ENCODE measurements at regions not wholly inside any gene's neighbourhood (a gene's known extent, or its start where the extent isn't known, plus 50 kb on each side); places are given as distances from the start of the nearest gene placed in this dataset.

- no peak for TF ChIP-seq CTCF (IDR thresholded peaks at IDR 0.05; ENCODE audit: insufficient read depth, low read depth, low read length)
- TF ChIP-seq EZH2 (IDR thresholded peaks at IDR 0.05; ENCODE audit: insufficient read depth, low read length): no peak
These were observed 63.9 kb upstream of the SPATS2L start for GRCh38 chr2:200242570-200242969.

All from astrocyte (in vitro differentiated cells and primary cell).